Stimulated activated naive CD4-positive, alpha-beta T cell (primary cell): ENCODE measurements at regions not wholly inside any gene's neighbourhood (a gene's known extent, or its start where the extent isn't known, plus 50 kb on each side); places are given as distances from the start of the nearest gene placed in this dataset.

Experiments used
- DNase-seq, 6 experiments: peaks; one replicate each; lab custom pipeline; 2025; lab: John Stamatoyannopoulos, UW

- no peak for DNase-seq
Observed at GRCh38 chr18:47547539-47548202, 296.2 kb upstream of the SKOR2 start.

GRCh38 chr18:47545613-47546012, 294.2 kb upstream of the SKOR2 start:
- DNase-seq: no peak

GRCh38 chr18:47543080-47543479, 291.6 kb upstream of the SKOR2 start:
- DNase-seq: no peak

- no peak for DNase-seq
Observed at GRCh38 chr18:47542551-47542950, 291.1 kb upstream of the SKOR2 start.

GRCh38 chr18:47531717-47532116, 280.3 kb upstream of the SKOR2 start:
- DNase-seq: no peak

DNA sequence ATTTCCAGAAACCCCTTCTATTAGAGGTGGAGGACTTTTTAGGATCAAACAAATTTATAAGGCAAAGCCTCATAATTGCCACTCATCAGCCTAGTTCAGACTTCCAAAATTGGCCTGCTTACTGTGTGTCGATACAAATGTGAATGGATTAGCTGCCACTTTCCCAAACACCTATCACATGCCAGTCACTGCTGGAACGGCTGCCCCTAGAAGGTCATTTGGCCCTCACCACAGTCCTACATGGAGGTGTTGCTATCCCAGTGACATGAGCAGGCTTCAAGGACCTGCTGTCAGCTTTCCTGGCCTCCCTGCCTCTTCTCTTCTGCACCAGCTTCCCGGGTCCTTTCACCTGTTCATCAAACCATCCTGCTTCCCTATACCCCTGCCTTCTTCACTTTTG, 279.2 kb upstream of the SKOR2 start:
- no peak for DNase-seq

- DNase-seq: no peak
Observed at GRCh38 chr18:47528343-47528742, 276.9 kb upstream of the SKOR2 start.

DNA sequence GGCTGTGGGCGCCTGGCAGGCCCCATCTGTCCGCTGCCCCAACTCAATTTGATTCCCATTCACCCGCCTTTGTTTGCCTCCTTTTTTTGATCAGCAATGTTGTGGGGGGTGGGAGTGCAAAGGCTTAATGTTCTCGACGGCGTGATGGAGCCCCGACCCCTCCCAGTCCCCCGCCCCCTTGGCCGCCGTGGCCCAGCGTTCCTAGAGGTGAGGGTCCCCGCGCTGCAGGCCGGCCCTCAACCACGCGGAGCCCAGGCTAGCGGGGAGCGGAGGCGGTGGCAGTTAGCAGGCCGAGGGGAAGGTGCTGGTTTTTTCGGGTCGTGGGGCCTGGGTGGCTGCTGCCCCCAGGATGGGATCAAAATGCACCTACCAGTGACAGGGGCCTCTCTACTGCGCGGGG, 274.7 kb upstream of the SKOR2 start:
- no peak for DNase-seq

DNA sequence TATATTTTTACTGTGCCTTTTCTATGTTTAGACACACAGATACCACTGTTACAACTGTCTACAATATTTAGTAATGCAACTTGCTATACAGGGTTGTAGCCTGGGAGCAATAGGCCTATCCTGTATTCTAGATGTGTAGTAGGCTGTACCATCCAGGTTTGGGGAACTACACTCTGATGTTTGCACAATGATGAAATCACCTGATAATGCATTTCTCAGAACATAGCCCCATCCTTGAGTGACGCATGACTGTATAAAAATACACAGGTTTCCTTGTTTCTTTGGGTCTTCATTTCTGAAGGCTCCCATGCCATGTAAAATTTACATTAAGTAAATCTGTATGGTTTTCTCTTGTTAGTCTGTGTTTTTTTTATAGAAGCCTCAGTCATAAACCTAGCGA, 270.9 kb upstream of the SKOR2 start:
- no peak for DNase-seq

DNA sequence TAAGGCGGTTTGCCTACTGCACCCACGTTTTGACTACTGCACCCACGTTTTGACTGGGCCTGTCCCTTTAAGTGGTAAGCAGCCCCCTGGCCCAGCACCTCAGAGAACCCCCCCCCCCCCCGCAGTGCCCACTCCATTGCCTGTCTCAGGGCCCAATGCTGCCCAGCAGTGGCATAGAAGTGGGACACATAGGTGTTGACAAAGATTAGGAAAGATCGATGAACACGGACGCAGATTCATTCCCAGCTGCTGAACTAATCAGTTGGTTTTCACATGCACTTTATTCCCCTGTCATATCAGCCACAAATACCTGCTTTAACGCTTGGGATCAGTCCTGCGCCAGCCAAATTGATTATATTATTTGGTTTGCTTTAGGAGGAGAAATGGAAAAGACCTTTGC, 268.8 kb upstream of the SKOR2 start:
- no peak for DNase-seq

DNA sequence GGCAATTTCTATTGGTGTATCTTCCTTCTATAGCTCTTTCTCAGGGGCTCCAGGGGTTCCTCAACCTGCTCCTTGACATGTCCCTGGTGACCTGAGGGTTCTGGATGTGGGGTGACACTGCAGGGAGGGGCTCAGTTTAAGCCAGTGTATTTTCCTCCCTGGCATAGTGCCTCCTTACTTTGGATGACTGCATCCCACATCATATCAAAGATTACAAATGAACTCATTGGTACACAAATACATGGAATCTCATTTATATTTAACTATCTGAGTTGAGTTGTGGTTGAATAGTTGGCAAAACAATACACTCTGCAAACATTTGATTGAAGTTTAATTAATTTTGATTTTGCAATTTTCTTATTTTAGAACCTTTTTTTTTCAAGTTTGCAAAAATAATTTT, 268.2 kb upstream of the SKOR2 start:
- DNase-seq: no peak

DNA sequence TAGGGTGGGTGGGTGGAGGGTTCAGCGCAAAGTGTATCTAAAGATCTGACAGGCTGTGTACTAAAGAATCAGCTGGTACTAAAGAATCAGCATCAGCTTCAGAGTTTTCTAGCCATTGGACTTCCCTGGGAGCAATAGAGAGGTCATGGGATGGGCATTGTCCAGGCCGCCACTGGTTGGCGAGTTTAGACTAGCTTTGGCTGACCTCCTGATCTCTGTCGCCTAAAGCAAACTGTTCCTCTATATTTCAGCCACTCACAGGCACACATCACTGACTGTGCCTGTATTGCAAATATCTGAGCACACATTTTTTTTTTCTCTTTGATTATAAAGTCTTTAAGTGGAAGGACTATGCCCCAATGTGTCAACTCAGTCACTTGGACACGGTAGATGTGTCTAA, 267.8 kb upstream of the SKOR2 start:
- DNase-seq: no peak

DNA sequence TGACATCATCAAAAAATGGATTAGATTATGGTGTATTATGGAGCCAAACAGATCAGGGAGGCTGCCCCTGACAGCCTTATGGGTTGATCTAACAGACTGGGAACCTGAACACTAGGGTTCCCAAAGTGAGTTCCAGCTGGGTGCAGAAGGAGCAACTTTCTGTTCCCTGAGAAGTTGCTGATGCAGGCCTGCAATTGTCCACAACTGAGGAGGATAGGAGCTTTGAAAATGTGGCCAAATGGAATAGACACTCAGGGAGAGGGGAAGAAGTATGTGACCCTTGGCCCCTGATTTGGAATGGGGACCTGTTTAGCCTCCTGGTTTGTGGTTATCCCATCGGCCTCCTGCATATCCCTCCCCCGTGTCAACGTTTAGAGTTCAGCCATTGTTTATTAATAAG, 262.2 kb upstream of the SKOR2 start:
- DNase-seq: no peak

GRCh38 chr18:47512726-47513435, 261.4 kb upstream of the SKOR2 start:
- no peak for DNase-seq

- DNase-seq: no peak
Observed at GRCh38 chr18:47512056-47512455, 260.6 kb upstream of the SKOR2 start.

GRCh38 chr18:47510831-47511230, 259.4 kb upstream of the SKOR2 start:
- no peak for DNase-seq

DNA sequence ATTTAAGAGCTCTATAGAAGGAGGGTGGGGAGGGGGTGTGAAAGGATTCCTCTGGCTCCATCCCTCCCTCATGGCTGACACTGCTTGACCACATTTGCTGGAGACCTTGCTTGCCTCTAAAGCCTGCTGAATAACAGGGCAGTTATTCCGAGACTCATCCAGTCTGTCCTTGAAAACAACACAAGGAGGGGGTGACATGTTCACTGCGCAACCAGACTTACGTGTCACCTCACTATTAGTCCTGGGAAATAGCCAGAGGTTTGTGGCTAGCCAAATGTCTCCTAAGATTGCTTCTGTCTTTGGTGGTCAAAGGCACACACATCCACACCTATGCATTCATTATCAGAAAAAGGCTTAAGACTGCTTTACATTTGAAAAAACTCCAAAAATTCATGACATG, 256.2 kb upstream of the SKOR2 start:
- DNase-seq: no peak

GRCh38 chr18:47506897-47507296, 255.4 kb upstream of the SKOR2 start:
- DNase-seq: no peak

- no peak for DNase-seq
Observed at GRCh38 chr18:47501946-47502345, 250.5 kb upstream of the SKOR2 start.

DNA sequence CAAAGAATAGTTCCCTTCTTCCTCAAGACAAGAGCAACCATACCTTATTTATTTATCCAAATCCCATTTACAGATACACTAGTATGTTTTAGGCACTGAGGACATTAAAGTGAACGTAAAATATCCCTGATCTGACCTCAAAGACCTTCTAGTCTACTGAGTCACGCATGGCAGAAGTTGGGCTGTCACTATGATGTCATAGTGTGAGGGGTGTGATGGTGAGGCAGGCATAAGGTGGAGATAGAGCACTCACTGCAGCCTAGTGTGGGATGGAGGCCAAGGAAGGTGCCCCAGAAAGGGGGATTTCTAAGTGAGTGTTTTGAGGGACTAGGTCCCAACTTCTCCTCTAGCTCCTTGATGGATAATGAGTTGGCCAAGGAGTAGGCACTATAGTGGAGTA, 249.5 kb upstream of the SKOR2 start:
- no peak for DNase-seq

DNA sequence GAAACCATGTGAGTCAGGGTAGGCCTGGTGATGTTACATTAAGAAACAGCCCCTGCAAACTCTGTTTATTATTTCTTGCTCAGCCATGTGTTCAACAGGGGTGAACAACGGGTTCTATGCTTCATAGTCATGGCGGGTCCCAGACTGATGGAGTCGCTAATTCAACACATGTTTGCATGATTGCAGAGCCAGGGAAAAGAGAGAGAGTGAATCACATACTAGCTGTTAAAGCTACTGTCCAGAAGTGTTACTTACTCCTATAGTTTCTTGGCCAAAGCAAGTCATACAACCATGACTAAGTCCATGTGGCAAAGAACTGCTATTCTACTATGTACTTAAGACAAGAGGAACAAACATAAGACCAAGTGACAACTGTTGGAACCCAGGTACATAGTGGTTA, 241.2 kb upstream of the SKOR2 start:
- no peak for DNase-seq

DNA sequence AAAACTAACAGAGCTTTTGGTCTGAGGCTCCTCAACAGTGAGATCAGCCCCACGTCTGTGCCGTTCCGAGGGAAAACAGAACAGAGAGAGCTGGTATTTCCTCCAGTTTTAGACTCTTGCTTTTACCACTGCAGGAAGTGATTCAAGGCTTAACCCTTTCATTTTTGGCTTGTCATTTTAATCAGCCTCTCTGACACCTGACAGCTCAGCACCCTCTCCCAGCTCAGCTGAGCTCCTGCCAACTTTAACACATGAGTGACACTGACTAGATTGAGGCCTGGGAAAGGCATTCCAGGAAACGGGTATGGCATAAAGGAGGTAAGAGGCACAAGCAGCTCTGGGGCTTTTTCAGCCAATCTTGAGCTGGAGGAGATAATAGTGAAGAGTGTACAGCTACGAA, 239.4 kb upstream of the SKOR2 start:
- no peak for DNase-seq

DNA sequence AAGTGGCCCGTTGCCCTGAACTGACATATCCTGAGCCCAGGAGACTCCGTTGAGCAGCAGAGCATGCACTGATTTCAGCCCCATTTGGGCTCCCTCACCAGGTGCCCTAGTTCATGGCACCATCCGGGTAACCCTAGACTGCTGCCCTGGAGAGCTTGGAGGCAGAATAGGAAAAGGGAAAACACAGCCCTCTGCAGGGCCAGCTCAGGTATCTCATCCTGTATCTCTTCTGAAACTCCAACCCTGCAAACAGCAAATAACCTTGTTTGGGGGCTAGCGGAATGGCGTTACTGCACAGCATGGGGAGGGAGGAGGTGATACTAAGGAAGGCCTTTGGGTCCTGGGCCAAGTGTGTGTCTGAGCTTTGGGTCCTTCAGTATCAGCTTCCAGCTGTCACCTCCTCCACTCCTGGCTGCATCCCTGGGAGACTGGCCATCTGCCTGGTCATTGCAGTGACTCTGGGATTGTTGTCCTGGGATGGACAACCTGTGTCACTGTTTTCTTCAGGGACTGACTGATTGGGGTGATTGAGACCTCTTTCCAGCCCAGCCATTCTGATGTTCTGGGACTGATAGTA, 233.8 kb upstream of the SKOR2 start:
- no peak for DNase-seq

GRCh38 chr18:47484068-47484467, 232.6 kb upstream of the SKOR2 start:
- no peak for DNase-seq
